ENCODE measurements at regions not wholly inside any gene's neighbourhood (a gene's known extent, or its start where the extent isn't known, plus 50 kb on each side); places are given as distances from the start of the nearest gene placed in this dataset.

GRCh38 chr1:90562892-90563291 is 154.2 kb downstream of the BARHL2 start:
- H3K4me3 ChIP-seq (ENCODE audit: low read length): no peak overlapping the region
- DNase-seq (ENCODE audit: low read depth, low spot score): no peak

GRCh38 chr1:90561911-90562310 is 155.2 kb downstream of the BARHL2 start:
- DNase-seq (ENCODE audit: low read depth, low spot score): peak; percentile 39
- H3K4me3 ChIP-seq (ENCODE audit: low read length): no peak overlapping the region

GRCh38 chr1:90561103-90561783 is 155.9 kb downstream of the BARHL2 start:
- H3K4me3 ChIP-seq (ENCODE audit: low read length): no peak overlapping the region
- DNase-seq (ENCODE audit: low read depth, low spot score): no peak

DNA sequence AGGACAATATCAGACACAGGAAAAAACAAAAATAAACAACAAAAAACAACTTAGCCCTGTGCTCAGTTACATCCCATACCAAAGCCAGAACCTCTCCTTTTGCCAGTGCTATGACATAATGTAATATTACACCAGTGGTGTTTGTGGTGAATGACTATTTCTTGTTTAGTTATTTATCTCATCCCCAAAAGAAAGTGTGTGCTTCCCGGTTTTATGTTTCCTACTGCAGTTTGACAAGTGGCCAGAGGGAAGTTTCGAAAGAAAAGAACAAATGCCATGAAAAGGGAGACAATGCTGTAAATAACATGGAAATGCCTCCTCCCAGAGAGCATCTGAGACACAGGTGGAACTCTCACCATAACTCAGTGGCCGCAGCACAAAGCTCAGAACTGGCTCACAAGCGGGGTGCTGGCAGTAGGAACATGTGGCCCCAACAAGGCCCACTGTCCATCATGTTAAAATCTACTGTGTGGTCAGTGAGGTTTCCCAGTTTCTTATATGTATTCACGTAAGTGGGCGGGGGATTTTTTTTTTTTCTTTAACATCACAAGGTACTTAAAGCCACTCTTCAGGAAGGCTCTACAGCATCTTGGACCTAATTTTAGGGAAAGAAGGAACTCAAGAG is 158.2 kb downstream of the BARHL2 start:
- DNase-seq (ENCODE audit: low read depth, low spot score): no peak
- H3K4me3 ChIP-seq (ENCODE audit: low read length): no peak overlapping the region

DNA sequence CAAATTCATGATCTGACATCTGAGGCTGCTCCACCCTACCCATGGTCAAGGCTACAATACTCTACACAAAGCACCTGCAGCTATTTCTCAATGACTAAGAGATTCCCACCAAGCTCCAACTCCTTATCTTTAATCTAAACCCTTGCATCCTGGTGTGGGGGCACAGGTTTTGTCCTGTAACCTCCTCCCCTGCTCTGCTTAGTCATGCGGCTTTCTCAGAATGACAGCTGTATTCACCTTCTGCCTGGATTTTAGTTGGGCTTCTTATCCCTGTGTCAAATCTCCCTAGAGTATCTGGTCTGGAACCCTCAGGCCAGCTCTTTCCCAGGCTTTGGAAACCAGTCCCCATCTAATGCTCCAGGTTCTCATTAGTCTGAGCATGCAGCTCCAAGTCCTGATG is 159.0 kb downstream of the BARHL2 start:
- H3K4me3 ChIP-seq (ENCODE audit: low read length): no peak overlapping the region
- peak; percentile 15 for DNase-seq (ENCODE audit: low read depth, low spot score)

DNA sequence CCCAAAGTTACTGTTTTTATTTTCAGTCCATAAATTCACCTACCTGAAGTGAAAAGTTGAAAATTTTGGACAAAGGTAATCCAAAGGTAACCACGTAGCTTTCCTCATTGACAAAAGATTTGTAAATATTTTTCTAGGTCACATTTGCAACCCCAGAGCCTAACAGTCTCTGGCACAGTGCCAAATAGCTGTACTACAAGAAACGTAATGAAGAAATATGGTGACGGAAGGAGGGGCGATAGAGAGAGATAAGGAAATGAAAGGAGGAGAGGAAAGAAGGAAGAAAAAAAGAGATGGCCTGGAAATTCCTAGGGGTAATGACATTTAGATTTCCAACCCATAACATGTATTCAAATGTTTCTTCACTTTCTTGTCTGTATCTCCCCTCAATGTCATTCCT is 159.4 kb downstream of the BARHL2 start:
- DNase-seq (ENCODE audit: low read depth, low spot score): peak; percentile 41
- no peak overlapping the region for H3K4me3 ChIP-seq (ENCODE audit: low read length)

DNA sequence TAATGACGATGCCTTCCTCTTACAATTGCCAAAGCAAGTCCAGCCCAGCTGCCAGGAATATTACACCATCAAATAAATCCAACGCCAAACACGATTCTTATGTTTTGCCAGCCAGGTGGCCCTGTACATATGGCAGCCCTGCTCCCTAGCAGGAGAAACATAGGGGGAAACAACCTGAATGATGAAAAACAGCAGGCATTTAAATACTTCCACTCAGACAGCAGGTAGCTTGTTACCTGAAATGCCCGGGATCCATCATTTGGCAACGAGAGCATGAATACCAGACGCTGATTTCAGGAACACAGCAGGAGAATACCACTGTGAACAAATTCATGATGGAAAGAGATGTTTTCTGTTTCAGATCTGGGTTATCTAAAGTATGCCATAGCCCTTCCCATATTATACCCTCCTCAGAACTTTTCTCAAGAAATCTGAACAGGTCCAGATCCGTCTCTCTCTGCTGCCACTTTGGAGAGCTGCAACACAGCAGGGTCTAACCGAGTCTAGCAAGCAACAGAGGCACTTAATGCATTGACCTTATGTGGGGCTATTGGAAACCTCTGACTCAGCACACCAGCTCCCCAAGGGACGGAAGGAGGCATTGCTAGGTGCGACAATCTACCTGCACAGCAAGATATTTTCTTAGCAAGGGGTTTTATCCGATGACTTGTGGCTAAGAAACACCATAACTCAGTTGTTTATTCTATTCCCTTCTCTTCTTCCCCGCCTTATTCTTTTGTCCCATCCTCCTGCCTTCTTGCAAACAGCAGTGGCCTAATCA is 166.3 kb downstream of the BARHL2 start:
- no peak for DNase-seq (ENCODE audit: low read depth, low spot score)

GRCh38 chr1:90544356-90544755 is 172.7 kb downstream of the BARHL2 start:
- no peak overlapping the region for H3K4me3 ChIP-seq (ENCODE audit: low read length)
- DNase-seq (ENCODE audit: low read depth, low spot score): no peak

More for the DNA sequence above, 166.3 kb downstream of the BARHL2 start:
- H3K4me3 ChIP-seq (ENCODE audit: low read length): no peak overlapping the region

DNA sequence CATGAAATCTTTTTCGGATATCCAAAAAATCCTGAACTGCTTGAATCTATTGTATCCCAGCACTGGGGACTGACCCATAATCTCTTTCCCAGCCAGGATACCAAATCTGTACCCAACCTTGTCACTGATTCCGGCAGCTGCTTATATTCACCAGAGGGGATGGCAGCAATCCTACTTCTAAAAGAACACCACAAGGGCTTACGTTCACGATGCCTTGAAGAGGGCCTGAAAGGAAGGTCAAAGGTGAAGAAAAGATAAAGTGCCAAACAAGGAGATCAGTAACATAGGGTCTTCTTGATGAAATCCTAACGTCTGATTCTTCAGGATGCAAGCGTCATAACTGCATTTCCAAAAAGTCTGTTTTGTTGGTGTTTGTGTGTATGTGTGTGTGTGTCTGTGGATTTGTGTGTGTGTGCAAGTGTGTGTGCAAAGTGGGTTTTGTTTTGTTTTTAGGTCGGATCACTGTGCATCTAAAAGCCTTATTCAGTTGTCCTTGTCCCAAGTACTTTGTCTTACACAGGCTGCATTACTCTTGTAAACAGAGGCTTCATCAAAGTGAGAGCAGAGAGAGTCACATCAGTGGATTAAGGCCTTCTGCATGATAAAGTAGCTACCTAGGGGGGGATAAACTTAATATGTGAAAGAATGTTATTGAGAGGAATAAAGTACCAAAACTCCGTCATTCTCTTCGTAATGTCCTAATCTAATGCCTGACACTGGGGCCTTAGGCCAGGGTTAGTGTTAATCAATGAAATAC is 179.3 kb downstream of the BARHL2 start:
- DNase-seq (ENCODE audit: low read depth, low spot score): no peak
- no peak overlapping the region for H3K4me3 ChIP-seq (ENCODE audit: low read length)

DNA sequence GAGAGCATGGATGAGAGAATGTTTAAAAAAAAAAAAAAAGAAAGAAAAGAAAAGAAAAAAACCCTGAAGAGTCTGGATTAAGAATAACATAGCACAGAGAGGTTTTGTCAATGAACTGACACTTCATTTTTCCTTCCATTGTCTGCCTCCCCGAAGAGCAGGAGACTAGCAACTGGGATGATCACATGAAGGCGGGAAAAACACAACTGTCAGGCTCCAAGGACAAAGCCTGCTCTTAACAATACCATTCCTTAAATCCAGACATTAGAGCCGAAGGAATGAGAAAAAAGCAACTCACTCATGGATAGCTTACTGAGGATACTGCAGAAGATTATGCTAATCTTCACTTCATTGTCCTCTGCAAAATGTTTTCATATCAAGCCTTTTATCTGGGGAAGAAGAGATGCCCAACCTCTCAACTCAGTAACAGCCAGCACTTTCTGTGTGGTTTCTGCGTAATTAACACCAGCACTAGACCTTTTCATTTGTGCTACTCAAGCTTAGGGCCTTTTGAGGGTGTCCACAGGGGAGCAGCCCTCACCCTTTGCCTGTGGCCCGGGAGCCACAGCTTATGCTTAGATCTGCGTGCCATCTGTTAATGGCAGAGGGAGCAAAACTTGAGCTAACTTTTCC is 182.3 kb downstream of the BARHL2 start:
- H3K4me3 ChIP-seq (ENCODE audit: low read length): no peak overlapping the region
- no peak for DNase-seq (ENCODE audit: low read depth, low spot score)

- H3K4me3 ChIP-seq (ENCODE audit: low read length): no peak overlapping the region
- DNase-seq (ENCODE audit: low read depth, low spot score): no peak
These were observed 183.0 kb downstream of the BARHL2 start for GRCh38 chr1:90534116-90534515.

- H3K4me3 ChIP-seq (ENCODE audit: low read length): no peak overlapping the region
- no peak for DNase-seq (ENCODE audit: low read depth, low spot score)
These were observed 190.1 kb downstream of the BARHL2 start for GRCh38 chr1:90526954-90527353.

GRCh38 chr1:90522432-90522831 is 194.7 kb downstream of the BARHL2 start:
- H3K4me3 ChIP-seq (ENCODE audit: low read length): no peak overlapping the region

DNA sequence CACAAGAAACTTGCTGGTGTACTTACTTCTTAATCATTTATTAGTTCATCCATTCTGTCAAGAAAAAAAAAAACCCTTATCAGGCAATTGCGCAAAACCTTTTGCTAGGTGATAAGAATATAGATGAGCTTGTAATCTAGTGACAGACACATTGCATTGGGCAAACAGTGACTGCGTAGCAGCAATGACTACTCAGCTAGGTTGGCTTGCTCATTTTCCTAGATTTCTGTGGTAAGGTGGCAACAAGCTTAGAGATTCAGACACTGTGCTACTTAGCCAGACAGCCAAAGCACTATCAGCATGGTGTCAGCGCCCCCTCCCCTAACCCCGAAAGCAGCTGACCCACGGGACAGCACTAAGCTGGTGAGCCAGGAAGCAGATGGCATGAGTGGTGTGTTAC is 203.1 kb downstream of the BARHL2 start:
- H3K4me3 ChIP-seq (ENCODE audit: low read length): no peak overlapping the region

More at GRCh38 chr1:90522432-90522831, 194.7 kb downstream of the BARHL2 start:
- DNase-seq (ENCODE audit: low read depth, low spot score): no peak

DNA sequence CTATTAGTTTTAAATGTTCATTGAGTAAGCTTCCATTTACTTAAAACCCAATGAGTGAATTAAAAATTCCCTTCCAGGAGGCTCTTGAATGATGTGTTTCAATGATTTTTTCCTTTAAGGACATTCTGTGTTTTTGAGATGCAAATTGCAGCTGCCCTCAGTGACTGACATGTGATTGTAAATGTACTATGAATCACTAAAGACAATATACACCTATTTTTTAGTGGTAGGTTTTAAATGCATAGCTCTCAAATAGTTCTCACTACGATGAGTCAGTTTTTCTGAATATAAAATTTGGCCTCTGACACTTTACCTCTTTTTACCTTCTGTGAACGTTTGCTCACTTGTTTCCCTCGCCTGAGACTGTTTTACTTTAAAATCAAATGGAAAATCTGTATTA is 204.7 kb downstream of the BARHL2 start:
- DNase-seq (ENCODE audit: low read depth, low spot score): no peak
- no peak overlapping the region for H3K4me3 ChIP-seq (ENCODE audit: low read length)

More for the DNA sequence above, 203.1 kb downstream of the BARHL2 start:
- DNase-seq (ENCODE audit: low read depth, low spot score): no peak

GRCh38 chr1:90510143-90510542 is 207.0 kb downstream of the BARHL2 start:
- no peak overlapping the region for H3K4me3 ChIP-seq (ENCODE audit: low read length)
- DNase-seq (ENCODE audit: low read depth, low spot score): no peak

GRCh38 chr1:90509225-90510048 is 207.7 kb downstream of the BARHL2 start:
- DNase-seq (ENCODE audit: low read depth, low spot score): no peak
- H3K4me3 ChIP-seq (ENCODE audit: low read length): no peak overlapping the region

Measured in Jurkat, Clone E6-1 (cell line).